Right atrium auricular region (tissue), 2 donors: ENCODE measurements at regions not wholly inside any gene's neighbourhood (a gene's known extent, or its start where the extent isn't known, plus 50 kb on each side); places are given as distances from the start of the nearest gene placed in this dataset.

Experiments used
- DNase-seq: peaks from one replicate; pipeline ENCODE4 v3.0.0-alpha.2; 2019; ENCODE audit warnings: low spot score
- H3K27ac ChIP-seq, 2 donors: fragments of 200-600 bp; sonication (generic); 1 replicate in 1 of 2; 2 replicates in 1 of 2; pipeline ENCODE4 v1.5.1; 2016 to 2019
- H3K27me3 ChIP-seq, 2 donors: fragments of 200-600 bp; sonication (generic); one replicate each; pipeline versions ENCODE4 v1.5.1 to v1.6.0; 2017 to 2019
- H3K36me3 ChIP-seq: fragments of 200-600 bp; sonication (generic); one replicate; pipeline ENCODE4 v1.5.1; 2016
- H3K4me1 ChIP-seq, 2 donors: fragments of 200-600 bp; sonication (generic); one replicate each; pipeline versions ENCODE4 v1.5.1 to v1.6.0; 2017 to 2019
- H3K4me3 ChIP-seq, 2 donors: fragments of 200-600 bp; sonication (generic); 1 replicate in 1 of 2; 2 replicates in 1 of 2; pipeline ENCODE4 v1.5.1; 2017 to 2019; ENCODE audit warnings: mild to moderate bottlenecking in 1 of 2, moderate library complexity in 1 of 2
- H3K9me3 ChIP-seq, 2 donors: fragments of 200-600 bp; sonication (generic); one replicate each; pipeline ENCODE4 v1.5.1; 2019
- TF ChIP-seq, protein P1 (sequence below), 2 donors: fragments of 200-600 bp; sonication (generic); IDR thresholded peaks; one replicate each; pipeline ENCODE4 v1.5.1; 2019; ENCODE audit warnings: antibody characterized with exemption in 2 of 2

DNA sequence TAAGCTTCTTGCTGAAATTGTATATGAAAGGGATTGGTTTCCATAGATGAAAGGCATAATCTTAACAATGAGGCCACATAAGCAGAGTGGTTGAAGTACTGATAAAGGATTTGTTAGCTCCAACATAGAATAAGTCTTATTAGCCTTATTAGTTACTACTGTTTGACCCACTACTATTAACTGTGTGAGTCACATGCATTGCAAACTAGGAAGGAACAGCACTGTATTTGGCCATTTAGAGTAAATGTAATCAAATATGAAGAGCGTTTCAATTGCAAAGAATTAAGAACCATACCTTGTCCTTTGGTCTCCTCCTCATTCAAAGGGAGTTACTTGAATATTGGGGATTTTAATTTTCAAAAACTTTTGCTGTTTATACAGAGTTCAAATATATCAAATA is 428.9 kb downstream of the MDFIC start:
- TF ChIP-seq, protein P1, sequence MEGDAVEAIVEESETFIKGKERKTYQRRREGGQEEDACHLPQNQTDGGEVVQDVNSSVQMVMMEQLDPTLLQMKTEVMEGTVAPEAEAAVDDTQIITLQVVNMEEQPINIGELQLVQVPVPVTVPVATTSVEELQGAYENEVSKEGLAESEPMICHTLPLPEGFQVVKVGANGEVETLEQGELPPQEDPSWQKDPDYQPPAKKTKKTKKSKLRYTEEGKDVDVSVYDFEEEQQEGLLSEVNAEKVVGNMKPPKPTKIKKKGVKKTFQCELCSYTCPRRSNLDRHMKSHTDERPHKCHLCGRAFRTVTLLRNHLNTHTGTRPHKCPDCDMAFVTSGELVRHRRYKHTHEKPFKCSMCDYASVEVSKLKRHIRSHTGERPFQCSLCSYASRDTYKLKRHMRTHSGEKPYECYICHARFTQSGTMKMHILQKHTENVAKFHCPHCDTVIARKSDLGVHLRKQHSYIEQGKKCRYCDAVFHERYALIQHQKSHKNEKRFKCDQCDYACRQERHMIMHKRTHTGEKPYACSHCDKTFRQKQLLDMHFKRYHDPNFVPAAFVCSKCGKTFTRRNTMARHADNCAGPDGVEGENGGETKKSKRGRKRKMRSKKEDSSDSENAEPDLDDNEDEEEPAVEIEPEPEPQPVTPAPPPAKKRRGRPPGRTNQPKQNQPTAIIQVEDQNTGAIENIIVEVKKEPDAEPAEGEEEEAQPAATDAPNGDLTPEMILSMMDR (IDR thresholded peaks at IDR 0.05): no peak
- Histone ChIP-seq H3K27ac (no peak overlapping the region), H3K27me3 (no peaks in the 10 kb centered on the region), H3K36me3 (no peaks in the 10 kb centered on the region), H3K4me3 (no peak overlapping the region), H3K9me3 (no peaks in the 10 kb centered on the region), H3K4me1 (no peaks in the 10 kb centered on the region)
- DNase-seq: no peak

DNA sequence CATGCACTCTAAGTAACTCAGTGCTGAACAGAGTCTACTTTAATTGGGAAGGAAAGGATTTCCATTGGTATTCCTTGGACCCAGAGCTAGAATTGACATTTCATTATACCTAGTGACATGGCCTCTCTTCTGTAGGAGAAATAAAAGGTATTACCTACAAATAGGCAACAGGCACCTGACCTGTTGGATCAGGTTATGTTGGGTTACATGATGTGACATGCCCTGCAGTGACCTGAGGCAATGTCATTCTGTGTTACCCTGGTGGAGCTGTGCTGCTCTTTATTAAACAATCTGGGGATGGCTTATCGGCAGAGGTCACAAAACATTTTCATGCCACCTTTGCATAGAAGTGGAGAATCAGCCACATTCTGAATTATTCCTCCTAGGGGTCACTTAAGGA is 427.7 kb downstream of the MDFIC start:
- DNase-seq: no peak
- TF ChIP-seq, protein P1 (IDR thresholded peaks at IDR 0.05): no peak
- Histone ChIP-seq H3K36me3 (no peaks in the 10 kb centered on the region), H3K27ac (no peak overlapping the region), H3K27me3 (no peaks in the 10 kb centered on the region), H3K4me3 (no peak overlapping the region), H3K9me3 (no peaks in the 10 kb centered on the region), H3K4me1 (no peaks in the 10 kb centered on the region)

- Histone ChIP-seq H3K4me1 (no peaks in the 10 kb centered on the region), H3K27me3 (no peaks in the 10 kb centered on the region), H3K9me3 (no peaks in the 10 kb centered on the region), H3K36me3 (no peaks in the 10 kb centered on the region), H3K4me3 (no peak overlapping the region), H3K27ac (no peak overlapping the region)
- TF ChIP-seq, protein P1 (IDR thresholded peaks at IDR 0.05): no peak
- DNase-seq: no peak
Measured at GRCh38 chr7:115346685-115347084, 424.8 kb downstream of the MDFIC start.

DNA sequence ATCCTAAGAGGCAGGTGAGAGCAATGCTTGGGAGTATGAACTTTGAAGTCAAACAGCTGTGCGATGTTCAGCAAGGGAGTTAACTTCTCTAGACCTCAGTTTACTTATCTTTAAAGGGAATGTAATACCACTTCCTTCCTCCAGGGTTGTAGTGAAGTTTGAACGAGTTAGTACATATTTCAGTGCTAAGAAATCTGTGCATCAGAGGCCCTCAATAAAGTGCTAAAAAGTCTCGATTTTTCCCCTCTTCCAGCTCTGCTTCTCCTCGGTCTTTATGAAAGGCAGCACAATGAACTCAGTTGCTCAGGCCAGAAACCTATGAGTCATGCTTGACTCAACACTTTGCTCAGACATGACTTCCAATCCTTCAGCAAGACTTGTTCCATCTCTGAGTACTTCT is 418.9 kb downstream of the MDFIC start:
- no peak overlapping the region for H3K27ac ChIP-seq
- no peaks in the 10 kb centered on the region for H3K27me3 ChIP-seq
- H3K4me1 ChIP-seq: no peaks in the 10 kb centered on the region
- H3K9me3 ChIP-seq: no peaks in the 10 kb centered on the region
- H3K36me3 ChIP-seq: no peaks in the 10 kb centered on the region
- TF ChIP-seq, protein P1 (IDR thresholded peaks at IDR 0.05): no peak
- no peak overlapping the region for H3K4me3 ChIP-seq
- DNase-seq: no peak

GRCh38 chr7:115338016-115338415 is 416.1 kb downstream of the MDFIC start:
- Histone ChIP-seq H3K4me3 (no peak overlapping the region), H3K27ac (no peak overlapping the region), H3K4me1 (no peaks in the 10 kb centered on the region), H3K9me3 (no peaks in the 10 kb centered on the region), H3K27me3 (no peaks in the 10 kb centered on the region), H3K36me3 (no peaks in the 10 kb centered on the region)
- DNase-seq: no peak
- TF ChIP-seq, protein P1 (IDR thresholded peaks at IDR 0.05): no peak

DNA sequence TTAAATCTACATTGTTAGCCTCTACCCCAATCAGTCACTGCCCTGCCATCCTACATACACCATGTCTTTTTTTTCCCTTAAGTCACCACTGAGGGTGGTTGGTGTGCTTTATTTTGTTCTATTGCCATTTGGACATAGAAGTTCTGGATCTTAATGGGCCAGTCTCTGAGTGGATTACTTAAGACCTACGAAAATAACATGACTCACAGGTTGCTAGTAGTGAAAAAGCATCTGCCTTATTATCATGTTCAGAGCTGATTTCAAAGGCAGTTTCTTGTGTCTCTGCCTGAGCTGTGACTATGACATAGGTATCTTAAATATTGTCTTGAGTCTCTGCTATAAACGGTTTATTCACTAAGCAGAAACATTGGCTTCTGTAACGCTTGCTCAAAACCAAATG is 410.8 kb downstream of the MDFIC start:
- TF ChIP-seq, protein P1 (IDR thresholded peaks at IDR 0.05): no peak
- Histone ChIP-seq H3K4me1 (no peaks in the 10 kb centered on the region), H3K36me3 (no peaks in the 10 kb centered on the region), H3K27ac (no peak overlapping the region), H3K27me3 (no peaks in the 10 kb centered on the region), H3K9me3 (no peaks in the 10 kb centered on the region), H3K4me3 (no peak overlapping the region)
- DNase-seq: no peak
